ENCODE measurements at regions not wholly inside any gene's neighbourhood (a gene's known extent, or its start where the extent isn't known, plus 50 kb on each side); places are given as distances from the start of the nearest gene placed in this dataset.

- no peak overlapping the region for H3K9ac ChIP-seq (ENCODE audit: low read length)
- peaks cover 8% of the 10 kb centered on the region for H3K27me3 ChIP-seq (ENCODE audit: insufficient read depth, low read depth, low read length)
- no peaks in the 10 kb centered on the region for H3K79me2 ChIP-seq (replicated peaks; ENCODE audit: insufficient read depth, low read length)
- H2AFZ ChIP-seq (ENCODE audit: low read depth, low read length) = no peak overlapping the region
- H4K20me1 ChIP-seq (ENCODE audit: insufficient read depth) = no peaks in the 10 kb centered on the region
- no peaks in the 10 kb centered on the region for H3K9me2 ChIP-seq (ENCODE audit: insufficient read depth, low read length)
- H3K27ac ChIP-seq (ENCODE audit: low read length) = no peak overlapping the region
- no peaks in the 10 kb centered on the region for H3K9me3 ChIP-seq (ENCODE audit: low read length)
- H3K4me3 ChIP-seq (ENCODE audit: low read length) = no peak overlapping the region
- no peak for TF ChIP-seq TAF1 (IDR thresholded peaks at IDR 0.05; ENCODE audit: low read depth)
- TF ChIP-seq SMC3 (conservative IDR thresholded peaks at IDR 0.05; ENCODE audit: poor library complexity) = no peak
- TF ChIP-seq RAD21 (conservative IDR thresholded peaks at IDR 0.05) = no peak
- TF ChIP-seq REST (IDR thresholded peaks at IDR 0.05; ENCODE audit: borderline replicate concordance) = no peak
- TF ChIP-seq POLR2AphosphoS5 (IDR thresholded peaks at IDR 0.05) = no peak
- TF ChIP-seq CTCF (IDR thresholded peaks at IDR 0.05; ENCODE audit: poor library complexity, severe bottlenecking) = no peak
- no peak for TF ChIP-seq MXI1 (conservative IDR thresholded peaks at IDR 0.05; ENCODE audit: poor library complexity, severe bottlenecking)
- H3K4me2 ChIP-seq (ENCODE audit: low read length) = no peak overlapping the region
- no peaks in the 10 kb centered on the region for H3K36me3 ChIP-seq (ENCODE audit: insufficient read depth, low read length)
- H3F3A ChIP-seq (ENCODE audit: insufficient read depth, low read length, poor library complexity, severe bottlenecking) = no peaks in the 10 kb centered on the region
Measured at GRCh38 chr3:190926619-190927018, 64.1 kb upstream of the GMNC start.

- Histone ChIP-seq H3K4me2 (ENCODE audit: low read length) (no peak overlapping the region), H4K20me1 (ENCODE audit: insufficient read depth) (no peaks in the 10 kb centered on the region), H3K79me2 (replicated peaks; ENCODE audit: insufficient read depth, low read length) (no peaks in the 10 kb centered on the region), H3K36me3 (ENCODE audit: insufficient read depth, low read length) (no peaks in the 10 kb centered on the region), H3K4me3 (ENCODE audit: low read length) (no peak overlapping the region), H3K9ac (ENCODE audit: low read length) (no peak overlapping the region), H3K27ac (ENCODE audit: low read length) (no peak overlapping the region), H3F3A (ENCODE audit: insufficient read depth, low read length, poor library complexity, severe bottlenecking) (no peaks in the 10 kb centered on the region), H2AFZ (ENCODE audit: low read depth, low read length) (no peak overlapping the region), H3K9me2 (ENCODE audit: insufficient read depth, low read length) (no peaks in the 10 kb centered on the region), H3K27me3 (ENCODE audit: insufficient read depth, low read depth, low read length) (peaks cover 100% of the 10 kb centered on the region), H3K9me3 (ENCODE audit: low read length) (no peaks in the 10 kb centered on the region)
- TF ChIP-seq RAD21 (conservative IDR thresholded peaks at IDR 0.05) (no peak), TAF1 (IDR thresholded peaks at IDR 0.05; ENCODE audit: low read depth) (no peak), POLR2AphosphoS5 (IDR thresholded peaks at IDR 0.05) (no peak), SMC3 (conservative IDR thresholded peaks at IDR 0.05; ENCODE audit: poor library complexity) (no peak), CTCF (IDR thresholded peaks at IDR 0.05; ENCODE audit: poor library complexity, severe bottlenecking) (no peak), EZH2 (IDR thresholded peaks at IDR 0.05; ENCODE audit: borderline replicate concordance, insufficient read depth, low read length, poor library complexity, severe bottlenecking) (no peak), EP300 (conservative IDR thresholded peaks at IDR 0.05; ENCODE audit: poor library complexity, severe bottlenecking) (no peak), REST (IDR thresholded peaks at IDR 0.05; ENCODE audit: borderline replicate concordance) (no peak), MXI1 (conservative IDR thresholded peaks at IDR 0.05; ENCODE audit: poor library complexity, severe bottlenecking) (no peak)
Measured at GRCh38 chr3:190912736-190913135, 50.2 kb upstream of the GMNC start.

All from neural cell (in vitro differentiated cells).